B cell (primary cell): ENCODE measurements at regions not wholly inside any gene's neighbourhood (a gene's known extent, or its start where the extent isn't known, plus 50 kb on each side); places are given as distances from the start of the nearest gene placed in this dataset.

ENCODE experiments used
- EZH2 ChIP-seq: IDR thresholded peaks from 2 replicates; pipeline ENCODE4 v1.6.1; 2012; ENCODE audit warnings: borderline replicate concordance, low read depth, mild to moderate bottlenecking, moderate library complexity, low read length; ENCODE audit not compliant: insufficient read depth, poor library complexity, severe bottlenecking
- TF ChIP-seq, protein P1 (sequence below): fragments of 200-600 bp; IDR thresholded peaks from one replicate; pipeline ENCODE4 v1.8.0; 2022; ENCODE audit warnings: antibody characterized with exemption, mild to moderate bottlenecking

DNA sequence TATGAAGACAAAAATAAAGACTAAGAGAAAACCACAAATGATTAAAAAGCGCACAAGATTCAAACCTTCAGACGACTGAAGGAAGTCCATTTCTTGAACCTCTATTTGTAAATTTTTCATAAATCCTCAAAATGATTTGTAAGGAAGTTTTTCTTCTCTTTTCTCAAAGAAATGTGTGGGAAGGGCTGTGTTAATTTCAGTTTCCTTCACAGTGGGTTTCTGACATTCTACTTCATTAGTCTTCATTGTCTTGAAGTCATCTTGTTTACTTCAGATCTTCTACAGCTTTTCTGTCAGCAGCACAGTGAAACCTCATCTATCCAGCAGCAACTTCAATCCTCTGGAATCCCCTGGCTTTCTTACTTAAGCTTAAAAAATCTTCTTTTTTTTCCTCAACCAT lies 87.6 kb upstream of the MYLIP start:
- TF ChIP-seq, protein P1, sequence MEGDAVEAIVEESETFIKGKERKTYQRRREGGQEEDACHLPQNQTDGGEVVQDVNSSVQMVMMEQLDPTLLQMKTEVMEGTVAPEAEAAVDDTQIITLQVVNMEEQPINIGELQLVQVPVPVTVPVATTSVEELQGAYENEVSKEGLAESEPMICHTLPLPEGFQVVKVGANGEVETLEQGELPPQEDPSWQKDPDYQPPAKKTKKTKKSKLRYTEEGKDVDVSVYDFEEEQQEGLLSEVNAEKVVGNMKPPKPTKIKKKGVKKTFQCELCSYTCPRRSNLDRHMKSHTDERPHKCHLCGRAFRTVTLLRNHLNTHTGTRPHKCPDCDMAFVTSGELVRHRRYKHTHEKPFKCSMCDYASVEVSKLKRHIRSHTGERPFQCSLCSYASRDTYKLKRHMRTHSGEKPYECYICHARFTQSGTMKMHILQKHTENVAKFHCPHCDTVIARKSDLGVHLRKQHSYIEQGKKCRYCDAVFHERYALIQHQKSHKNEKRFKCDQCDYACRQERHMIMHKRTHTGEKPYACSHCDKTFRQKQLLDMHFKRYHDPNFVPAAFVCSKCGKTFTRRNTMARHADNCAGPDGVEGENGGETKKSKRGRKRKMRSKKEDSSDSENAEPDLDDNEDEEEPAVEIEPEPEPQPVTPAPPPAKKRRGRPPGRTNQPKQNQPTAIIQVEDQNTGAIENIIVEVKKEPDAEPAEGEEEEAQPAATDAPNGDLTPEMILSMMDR = no peak
- no peak for TF ChIP-seq EZH2
